ENCODE measurements at regions not wholly inside any gene's neighbourhood (a gene's known extent, or its start where the extent isn't known, plus 50 kb on each side); places are given as distances from the start of the nearest gene placed in this dataset.

GRCh38 chr12:94803939-94804338 is 153.6 kb upstream of the TMCC3 start:
- H3K36me3 ChIP-seq (ENCODE audit: control insufficient read depth, insufficient read depth, low read length): no peaks in the 10 kb centered on the region
- no peak overlapping the region for H3K4me3 ChIP-seq (ENCODE audit: low read depth, low read length)
- H3K27me3 ChIP-seq (ENCODE audit: control insufficient read depth, insufficient read depth, low read length): peaks cover 1% of the 10 kb centered on the region; the same call in 1 of the 2 replicates
- DNase-seq (ENCODE audit: low read depth): no peak
- no peak for TF ChIP-seq CTCF (IDR thresholded peaks at IDR 0.05; ENCODE audit: insufficient read depth, low read depth, low read length)
- ChIA-PET POLR2A (no interaction called here), CTCF (interaction anchor here (0.6 to 1.3 kb wide), 2 partner anchors 8 to 271 kb away, joined by 3 to 4 read pairs; no protein-coding TSS in a partner anchor)

GRCh38 chr12:94802796-94803195 is 152.4 kb upstream of the TMCC3 start:
- CTCF ChIA-PET: interaction anchor here (0.6 kb wide), 1 partner anchor 256 kb away, joined by 3 read pairs; no protein-coding TSS in a partner anchor
- Histone ChIP-seq H3K36me3 (ENCODE audit: control insufficient read depth, insufficient read depth, low read length) (no peaks in the 10 kb centered on the region), H3K4me3 (ENCODE audit: low read depth, low read length) (no peak overlapping the region), H3K27me3 (ENCODE audit: control insufficient read depth, insufficient read depth, low read length) (peaks cover 1% of the 10 kb centered on the region; the same call in 1 of the 2 replicates)
- POLR2A ChIA-PET: no interaction called here
- no peak for DNase-seq (ENCODE audit: low read depth)
- no peak for TF ChIP-seq CTCF (IDR thresholded peaks at IDR 0.05; ENCODE audit: insufficient read depth, low read depth, low read length)

- H3K27me3 ChIP-seq (ENCODE audit: control insufficient read depth, insufficient read depth, low read length): peaks cover 1% of the 10 kb centered on the region; the same call in 1 of the 2 replicates
- ChIA-PET POLR2A (no interaction called here), CTCF (no interaction called here)
- H3K4me3 ChIP-seq (ENCODE audit: low read depth, low read length): no peak overlapping the region
- no peak for TF ChIP-seq CTCF (IDR thresholded peaks at IDR 0.05; ENCODE audit: insufficient read depth, low read depth, low read length)
- DNase-seq (ENCODE audit: low read depth): no peak
- no peaks in the 10 kb centered on the region for H3K36me3 ChIP-seq (ENCODE audit: control insufficient read depth, insufficient read depth, low read length)
Measured at GRCh38 chr12:94801745-94802144, 151.4 kb upstream of the TMCC3 start.

- DNase-seq (ENCODE audit: low read depth): no peak
- H3K27me3 ChIP-seq (ENCODE audit: control insufficient read depth, insufficient read depth, low read length): peaks cover 1% of the 10 kb centered on the region; the same call in 1 of the 2 replicates
- no peak overlapping the region for H3K4me3 ChIP-seq (ENCODE audit: low read depth, low read length)
- ChIA-PET POLR2A (no interaction called here), CTCF (no interaction called here)
- no peaks in the 10 kb centered on the region for H3K36me3 ChIP-seq (ENCODE audit: control insufficient read depth, insufficient read depth, low read length)
- TF ChIP-seq CTCF (IDR thresholded peaks at IDR 0.05; ENCODE audit: insufficient read depth, low read depth, low read length): no peak
Measured at GRCh38 chr12:94799136-94799535, 148.8 kb upstream of the TMCC3 start.

GRCh38 chr12:94798113-94798512 is 147.8 kb upstream of the TMCC3 start:
- DNase-seq (ENCODE audit: low read depth): no peak
- H3K27me3 ChIP-seq (ENCODE audit: control insufficient read depth, insufficient read depth, low read length): peaks cover 1% of the 10 kb centered on the region; the same call in 1 of the 2 replicates
- no peak for TF ChIP-seq CTCF (IDR thresholded peaks at IDR 0.05; ENCODE audit: insufficient read depth, low read depth, low read length)
- no peaks in the 10 kb centered on the region for H3K36me3 ChIP-seq (ENCODE audit: control insufficient read depth, insufficient read depth, low read length)
- ChIA-PET POLR2A (no interaction called here), CTCF (no interaction called here)
- H3K4me3 ChIP-seq (ENCODE audit: low read depth, low read length): no peak overlapping the region

Measured in BJ (cell line).